K562 (cell line): ENCODE measurements at regions not wholly inside any gene's neighbourhood (a gene's known extent, or its start where the extent isn't known, plus 50 kb on each side); places are given as distances from the start of the nearest gene placed in this dataset.

ENCODE experiments used
- AFF1 ChIP-seq, 2 experiments: fragments of 450-650 bp; IDR thresholded peaks; 2 replicates each; pipeline ENCODE4 v1.6.1; 2018; ENCODE audit warnings: mild to moderate bottlenecking in 2 of 2, low read depth in 1 of 2; ENCODE audit not compliant: partially characterized antibody in 2 of 2
- ATF3 ChIP-seq, 2 experiments: fragments of 450-650 bp in 1 of 2; sonication (generic) in 1 of 2; formaldehyde crosslinking in 1 of 2; IDR thresholded peaks in 1 of 2; conservative IDR thresholded peaks in 1 of 2; 2 replicates each; pipeline versions ENCODE4 v1.6.1 to v1.8.1; 2016 to 2023; ENCODE audit warnings: mild to moderate bottlenecking in 2 of 2, moderate library complexity in 2 of 2, inconsistent platforms in 1 of 2, missing genetic modification reagents in 1 of 2
- E2F6 ChIP-seq, 2 experiments: IDR thresholded peaks; 2 replicates each; pipeline ENCODE4 v1.6.1; 2011; ENCODE audit warnings: borderline replicate concordance in 1 of 2, control low read depth in 1 of 2, low read depth in 1 of 2, low read length in 1 of 2, mild to moderate bottlenecking in 1 of 2, mixed read lengths in 1 of 2, moderate library complexity in 1 of 2; ENCODE audit not compliant: insufficient read depth in 1 of 2, insufficient read length in 1 of 2, poor library complexity in 1 of 2, severe bottlenecking in 1 of 2; ENCODE audit errors: extremely low read depth in 1 of 2
- ERF ChIP-seq: fragments of 450-650 bp; formaldehyde crosslinking; IDR thresholded peaks from 2 replicates; pipeline ENCODE4 v1.4.0; 2020; ENCODE audit warnings: mild to moderate bottlenecking, mixed read lengths
- HDAC2 ChIP-seq: fragments of 450-650 bp; IDR thresholded peaks from 2 replicates; pipeline ENCODE4 v1.6.1; 2016; ENCODE audit warnings: mild to moderate bottlenecking
- HDAC3 ChIP-seq: fragments of 450-650 bp; IDR thresholded peaks from 2 replicates; pipeline ENCODE4 v1.6.1; 2018; ENCODE audit warnings: borderline replicate concordance, mild to moderate bottlenecking, moderate library complexity; ENCODE audit not compliant: partially characterized antibody
- MAFK ChIP-seq: IDR thresholded peaks from 2 replicates; pipeline ENCODE4 v1.6.1; 2011; ENCODE audit warnings: low read length, improper control_type of control experiment
- RBM39 ChIP-seq: fragments of 200-400 bp; formaldehyde crosslinking; optimal IDR thresholded peaks from 2 replicates; pipeline ENCODE3; 2018; ENCODE audit warnings: low read depth, low read length
- RCOR1 ChIP-seq, 2 experiments: IDR thresholded peaks; 2 replicates each; pipeline ENCODE4 v1.6.1; 2012; ENCODE audit warnings: low read depth in 2 of 2, low read length in 2 of 2, borderline replicate concordance in 1 of 2, improper control_type of control experiment in 1 of 2
- TBP ChIP-seq: optimal IDR thresholded peaks from 2 replicates; pipeline ENCODE3; 2011; ENCODE audit warnings: low read depth, low read length, improper control_type of control experiment
- TEAD4 ChIP-seq, 2 experiments: sonication (generic) in 1 of 2; formaldehyde crosslinking in 1 of 2; IDR thresholded peaks; 2 replicates each; pipeline versions ENCODE4 v1.6.1 to v1.8.0; 2012 to 2022; ENCODE audit warnings: borderline replicate concordance in 1 of 2, inconsistent platforms in 1 of 2, low read length in 1 of 2, mild to moderate bottlenecking in 1 of 2, missing genetic modification reagents in 1 of 2
- ZBTB9 ChIP-seq: fragments of 450-650 bp; formaldehyde crosslinking; IDR thresholded peaks from 2 replicates; pipeline ENCODE4 v1.4.0; 2020; ENCODE audit warnings: mild to moderate bottlenecking, moderate library complexity
- ZNF165 ChIP-seq: fragments of 250-450 bp; sonication (Bioruptor Pico); IDR thresholded peaks from 2 replicates; pipeline ENCODE4 v1.4.0; 2020; ENCODE audit warnings: borderline replicate concordance
- ZNF175 ChIP-seq: fragments of 200-800 bp; sonication (Bioruptor generic); IDR thresholded peaks from 2 replicates; pipeline ENCODE4 v1.6.1; 2016; ENCODE audit warnings: low read depth, mild to moderate bottlenecking, missing genetic modification characterization, missing compliant biosample characterization
- ZNF740 ChIP-seq, 3 experiments: fragments of 200-800 bp in 1 of 3; sonication (Bioruptor generic) in 1 of 3; sonication (generic) in 1 of 3; formaldehyde crosslinking in 1 of 3; IDR thresholded peaks; 2 replicates each; pipeline versions ENCODE4 v1.6.1 to v1.8.0; 2016 to 2022; ENCODE audit warnings: mild to moderate bottlenecking in 2 of 3, missing compliant biosample characterization in 2 of 3, missing genetic modification characterization in 2 of 3, missing genetic modification reagents in 1 of 3

- TF ChIP-seq AFF1 (IDR thresholded peaks at IDR 0.05; ENCODE audit: low read depth in 1 of 2, partially characterized antibody in 2 of 2) (peak in 1 of 2 experiments; percentile 14), ATF3 (IDR thresholded peaks at IDR 0.05) (peak; percentile 17; the same call in 1 of the 2 replicates), ATF3 (CRISPR knock-in tag; conservative IDR thresholded peaks at IDR 0.05) (no peak), TEAD4 (IDR thresholded peaks at IDR 0.05; ENCODE audit: low read length) (0 out of 2 replicates have a peak, but pooled peaks have one; percentile 15), TEAD4 (CRISPR knock-in tag; IDR thresholded peaks at IDR 0.05; ENCODE audit: borderline replicate concordance) (no peak), ZNF740 (CRISPR knock-in tag; IDR thresholded peaks at IDR 0.05) (0 out of 2 replicates have a peak, but pooled peaks have one; percentile 12), ZNF740 (tag; IDR thresholded peaks at IDR 0.05) (0 out of 4 replicates have a peak, but pooled peaks of 1 of the 2 experiments have one; percentile 39), ZBTB9 (peak; percentile 84), RBM39 (no peak), ERF (CRISPR knock-in tag) (peak; percentile 68; the same call in 1 of the 2 replicates), E2F6 (IDR thresholded peaks at IDR 0.05; ENCODE audit: borderline replicate concordance in 1 of 2, extremely low read depth in 1 of 2, insufficient read depth in 1 of 2, insufficient read length in 1 of 2, low read depth in 1 of 2, low read length in 1 of 2, poor library complexity in 1 of 2, severe bottlenecking in 1 of 2) (peak; percentile 82 to 94), ZNF175 (peak; percentile 6; the same call in 1 of the 2 replicates), ZNF165 (CRISPR knock-in tag) (no peak), TBP (peak; percentile 37), RCOR1 (IDR thresholded peaks at IDR 0.05; ENCODE audit: borderline replicate concordance in 1 of 2, low read depth in 2 of 2, low read length in 2 of 2) (peak in 1 of 2 experiments; percentile 48; a peak in 1 of 4 replicates), MAFK (no peak), HDAC2 (no peak), HDAC3 (no peak)
Measured at GRCh38 chr9:129413537-129414376, 207.1 kb downstream of the C9orf50 start (continued).
